SK-N-SH treated with all-trans-retinoic acid at 6 μM for 48 hours (cell line): ENCODE measurements at regions not wholly inside any gene's neighbourhood (a gene's known extent, or its start where the extent isn't known, plus 50 kb on each side); places are given as distances from the start of the nearest gene placed in this dataset.

Source experiments
- ATAC-seq: fragments of 200-7000 bp; cut with Tn5 transposase; 3 replicates; pipeline ENCODE4 v1.9.1; 2020; ENCODE audit warnings: mild to moderate bottlenecking, moderate library complexity
- ARNTL ChIP-seq: fragments of 450-650 bp; formaldehyde crosslinking; IDR thresholded peaks from 2 replicates; pipeline ENCODE4 v1.5.0; 2020; ENCODE audit warnings: low read depth, mild to moderate bottlenecking, moderate library complexity, borderline replicate concordance
- BACH2 ChIP-seq: fragments of 250-450 bp; sonication (Bioruptor Pico); IDR thresholded peaks from 2 replicates; pipeline ENCODE4 v1.9.0; 2021; ENCODE audit warnings: mild to moderate bottlenecking, borderline replicate concordance
- CSDC2 ChIP-seq: fragments of 250-450 bp; sonication (Bioruptor Pico); IDR thresholded peaks from 2 replicates; pipeline ENCODE4 v1.5.0; 2020; ENCODE audit warnings: mild to moderate bottlenecking, moderate library complexity
- ESRRG ChIP-seq: fragments of 250-450 bp; sonication (Bioruptor Pico); IDR thresholded peaks from 2 replicates; pipeline ENCODE4 v1.6.1; 2021; ENCODE audit warnings: mild to moderate bottlenecking
- GLIS3 ChIP-seq: fragments of 250-450 bp; sonication (Bioruptor Pico); IDR thresholded peaks from 2 replicates; pipeline ENCODE4 v1.5.0; 2020; ENCODE audit warnings: mild to moderate bottlenecking, moderate library complexity
- ISL1 ChIP-seq: fragments of 250-450 bp; sonication (Bioruptor Pico); IDR thresholded peaks from 2 replicates; pipeline ENCODE4 v2.1.2; 2022; ENCODE audit warnings: mild to moderate bottlenecking, moderate library complexity
- OSR1 ChIP-seq: fragments of 250-450 bp; sonication (Bioruptor Pico); IDR thresholded peaks from 2 replicates; pipeline ENCODE4 v1.8.0; 2022; ENCODE audit warnings: moderate library complexity, mild to moderate bottlenecking, inconsistent platforms
- PPARA ChIP-seq: fragments of 250-450 bp; sonication (Bioruptor Pico); IDR thresholded peaks from 2 replicates; pipeline ENCODE4 v1.5.0; 2020; ENCODE audit warnings: mild to moderate bottlenecking, borderline replicate concordance
- RARB ChIP-seq: fragments of 250-450 bp; sonication (Bioruptor Pico); IDR thresholded peaks from 2 replicates; pipeline ENCODE4 v1.8.0; 2021; ENCODE audit warnings: mild to moderate bottlenecking, moderate library complexity
- TOX ChIP-seq: fragments of 250-450 bp; sonication (Bioruptor Pico); IDR thresholded peaks from 2 replicates; pipeline ENCODE4 v1.8.0; 2021; ENCODE audit warnings: mild to moderate bottlenecking, moderate library complexity, borderline replicate concordance
- ZC3H10 ChIP-seq: fragments of 250-450 bp; sonication (Bioruptor Pico); IDR thresholded peaks from 2 replicates; pipeline ENCODE4 v1.5.1; 2021; ENCODE audit warnings: mild to moderate bottlenecking, moderate library complexity
- ZFP3 ChIP-seq: fragments of 250-450 bp; sonication (Bioruptor Pico); IDR thresholded peaks from 2 replicates; pipeline ENCODE4 v1.5.0; 2020; ENCODE audit warnings: mild to moderate bottlenecking, moderate library complexity
- ZFP30 ChIP-seq: fragments of 450-650 bp; formaldehyde crosslinking; IDR thresholded peaks from 2 replicates; pipeline ENCODE4 v1.5.0; 2022; ENCODE audit warnings: mild to moderate bottlenecking, moderate library complexity
- ZNF565 ChIP-seq: fragments of 450-650 bp; formaldehyde crosslinking; conservative IDR thresholded peaks from 2 replicates; pipeline ENCODE4 v1.5.0; 2020; ENCODE audit warnings: low read depth, mild to moderate bottlenecking, moderate library complexity
- ZNF70 ChIP-seq: fragments of 450-650 bp; formaldehyde crosslinking; IDR thresholded peaks from 2 replicates; pipeline ENCODE4 v1.5.0; 2020; ENCODE audit warnings: mild to moderate bottlenecking, moderate library complexity
- ZNF8 ChIP-seq: fragments of 450-650 bp; formaldehyde crosslinking; IDR thresholded peaks from 2 replicates; pipeline ENCODE4 v1.5.0; 2020; ENCODE audit warnings: mild to moderate bottlenecking, moderate library complexity
- TF ChIP-seq, protein P1 (sequence below): fragments of 250-450 bp; sonication (Bioruptor Pico); IDR thresholded peaks from 2 replicates; pipeline ENCODE4 v1.8.0; 2020; ENCODE audit warnings: mild to moderate bottlenecking, moderate library complexity, borderline replicate concordance
- TF ChIP-seq, protein P2 (sequence below): fragments of 250-450 bp; sonication (Bioruptor Pico); IDR thresholded peaks from 2 replicates; pipeline ENCODE4 v1.8.0; 2021; ENCODE audit warnings: low read depth, mild to moderate bottlenecking, moderate library complexity, borderline replicate concordance
- TF ChIP-seq, protein P3 (sequence below): fragments of 250-450 bp; sonication (Bioruptor Pico); IDR thresholded peaks from 2 replicates; pipeline ENCODE4 v1.5.1; 2020; ENCODE audit warnings: low read depth, mild to moderate bottlenecking, moderate library complexity
- TF ChIP-seq, protein P4 (sequence below): fragments of 250-450 bp; sonication (Bioruptor Pico); IDR thresholded peaks from 2 replicates; pipeline ENCODE4 v1.5.1; 2021; ENCODE audit warnings: mild to moderate bottlenecking, moderate library complexity
- TF ChIP-seq, protein P5 (sequence below): fragments of 250-450 bp; sonication (Bioruptor Pico); IDR thresholded peaks from 2 replicates; pipeline ENCODE4 v1.5.0; 2020; ENCODE audit warnings: mild to moderate bottlenecking, moderate library complexity

DNA sequence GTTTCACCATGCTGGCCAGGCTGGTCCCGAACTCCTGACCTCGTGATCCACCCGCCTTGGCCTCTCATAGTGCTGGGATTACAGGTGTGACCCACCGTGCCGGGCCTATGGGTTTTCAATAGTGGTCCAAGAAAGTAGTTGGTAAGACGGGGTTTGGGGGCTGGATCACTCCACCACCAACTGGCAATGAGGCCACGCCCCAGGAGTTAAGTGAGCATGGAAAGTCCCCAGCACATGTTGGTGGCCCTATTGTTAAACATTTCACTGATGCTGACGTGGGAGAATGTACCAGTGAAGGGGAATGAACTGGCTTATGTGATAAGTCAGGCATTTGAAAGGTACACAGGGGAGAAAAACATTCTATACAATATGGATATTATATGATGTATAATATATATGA, 80.4 kb downstream of the CHRD start:
- TF ChIP-seq, protein P1, sequence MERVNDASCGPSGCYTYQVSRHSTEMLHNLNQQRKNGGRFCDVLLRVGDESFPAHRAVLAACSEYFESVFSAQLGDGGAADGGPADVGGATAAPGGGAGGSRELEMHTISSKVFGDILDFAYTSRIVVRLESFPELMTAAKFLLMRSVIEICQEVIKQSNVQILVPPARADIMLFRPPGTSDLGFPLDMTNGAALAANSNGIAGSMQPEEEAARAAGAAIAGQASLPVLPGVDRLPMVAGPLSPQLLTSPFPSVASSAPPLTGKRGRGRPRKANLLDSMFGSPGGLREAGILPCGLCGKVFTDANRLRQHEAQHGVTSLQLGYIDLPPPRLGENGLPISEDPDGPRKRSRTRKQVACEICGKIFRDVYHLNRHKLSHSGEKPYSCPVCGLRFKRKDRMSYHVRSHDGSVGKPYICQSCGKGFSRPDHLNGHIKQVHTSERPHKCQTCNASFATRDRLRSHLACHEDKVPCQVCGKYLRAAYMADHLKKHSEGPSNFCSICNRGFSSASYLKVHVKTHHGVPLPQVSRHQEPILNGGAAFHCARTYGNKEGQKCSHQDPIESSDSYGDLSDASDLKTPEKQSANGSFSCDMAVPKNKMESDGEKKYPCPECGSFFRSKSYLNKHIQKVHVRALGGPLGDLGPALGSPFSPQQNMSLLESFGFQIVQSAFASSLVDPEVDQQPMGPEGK (CRISPR knock-in tag) = no peak
- TF ChIP-seq TOX (no peak), ZNF565 (CRISPR knock-in tag) (no peak), ZFP3 (CRISPR knock-in tag) (no peak), GLIS3 (CRISPR knock-in tag) (no peak), ZFP30 (CRISPR knock-in tag) (no peak), ESRRG (CRISPR knock-in tag) (no peak), BACH2 (CRISPR knock-in tag) (no peak), RARB (no peak), OSR1 (no peak), PPARA (CRISPR knock-in tag) (no peak)
- TF ChIP-seq, protein P2, sequence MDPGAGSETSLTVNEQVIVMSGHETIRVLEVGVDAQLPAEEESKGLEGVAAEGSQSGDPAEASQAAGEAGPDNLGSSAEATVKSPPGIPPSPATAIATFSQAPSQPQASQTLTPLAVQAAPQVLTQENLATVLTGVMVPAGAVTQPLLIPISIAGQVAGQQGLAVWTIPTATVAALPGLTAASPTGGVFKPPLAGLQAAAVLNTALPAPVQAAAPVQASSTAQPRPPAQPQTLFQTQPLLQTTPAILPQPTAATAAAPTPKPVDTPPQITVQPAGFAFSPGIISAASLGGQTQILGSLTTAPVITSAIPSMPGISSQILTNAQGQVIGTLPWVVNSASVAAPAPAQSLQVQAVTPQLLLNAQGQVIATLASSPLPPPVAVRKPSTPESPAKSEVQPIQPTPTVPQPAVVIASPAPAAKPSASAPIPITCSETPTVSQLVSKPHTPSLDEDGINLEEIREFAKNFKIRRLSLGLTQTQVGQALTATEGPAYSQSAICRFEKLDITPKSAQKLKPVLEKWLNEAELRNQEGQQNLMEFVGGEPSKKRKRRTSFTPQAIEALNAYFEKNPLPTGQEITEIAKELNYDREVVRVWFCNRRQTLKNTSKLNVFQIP = no peak
- ATAC-seq = no peak

DNA sequence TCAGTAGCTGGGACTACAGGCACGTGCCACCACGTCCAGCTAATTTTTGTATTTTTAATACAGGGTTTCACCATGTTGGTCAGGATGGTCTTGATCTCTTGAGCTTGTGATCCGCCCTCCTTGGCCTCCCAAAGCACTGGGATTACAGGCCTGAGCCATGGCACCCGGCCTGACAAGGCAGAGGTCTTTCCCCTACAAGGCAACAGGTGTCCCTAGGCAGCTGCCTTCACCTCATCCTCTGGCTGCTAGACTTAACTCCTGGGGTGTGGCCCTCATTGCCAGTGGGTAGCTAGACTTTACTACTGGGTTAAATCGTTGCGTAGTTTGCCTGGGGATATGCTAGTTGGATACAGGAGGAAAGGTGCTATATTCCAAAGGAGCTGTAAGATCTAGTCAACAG, 81.4 kb downstream of the CHRD start:
- no peak for ATAC-seq
- TF ChIP-seq OSR1 (no peak), BACH2 (CRISPR knock-in tag) (no peak), GLIS3 (CRISPR knock-in tag) (no peak), ARNTL (CRISPR knock-in tag) (no peak), PPARA (CRISPR knock-in tag) (no peak), TOX (no peak), ZC3H10 (no peak), RARB (no peak), ISL1 (no peak), ZNF70 (CRISPR knock-in tag) (no peak)
- TF ChIP-seq, protein P1 (CRISPR knock-in tag) = no peak
- TF ChIP-seq, protein P3, sequence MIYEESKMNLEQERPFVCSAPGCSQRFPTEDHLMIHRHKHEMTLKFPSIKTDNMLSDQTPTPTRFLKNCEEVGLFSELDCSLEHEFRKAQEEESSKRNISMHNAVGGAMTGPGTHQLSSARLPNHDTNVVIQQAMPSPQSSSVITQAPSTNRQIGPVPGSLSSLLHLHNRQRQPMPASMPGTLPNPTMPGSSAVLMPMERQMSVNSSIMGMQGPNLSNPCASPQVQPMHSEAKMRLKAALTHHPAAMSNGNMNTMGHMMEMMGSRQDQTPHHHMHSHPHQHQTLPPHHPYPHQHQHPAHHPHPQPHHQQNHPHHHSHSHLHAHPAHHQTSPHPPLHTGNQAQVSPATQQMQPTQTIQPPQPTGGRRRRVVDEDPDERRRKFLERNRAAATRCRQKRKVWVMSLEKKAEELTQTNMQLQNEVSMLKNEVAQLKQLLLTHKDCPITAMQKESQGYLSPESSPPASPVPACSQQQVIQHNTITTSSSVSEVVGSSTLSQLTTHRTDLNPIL (CRISPR knock-in tag) = no peak
- TF ChIP-seq, protein P4, sequence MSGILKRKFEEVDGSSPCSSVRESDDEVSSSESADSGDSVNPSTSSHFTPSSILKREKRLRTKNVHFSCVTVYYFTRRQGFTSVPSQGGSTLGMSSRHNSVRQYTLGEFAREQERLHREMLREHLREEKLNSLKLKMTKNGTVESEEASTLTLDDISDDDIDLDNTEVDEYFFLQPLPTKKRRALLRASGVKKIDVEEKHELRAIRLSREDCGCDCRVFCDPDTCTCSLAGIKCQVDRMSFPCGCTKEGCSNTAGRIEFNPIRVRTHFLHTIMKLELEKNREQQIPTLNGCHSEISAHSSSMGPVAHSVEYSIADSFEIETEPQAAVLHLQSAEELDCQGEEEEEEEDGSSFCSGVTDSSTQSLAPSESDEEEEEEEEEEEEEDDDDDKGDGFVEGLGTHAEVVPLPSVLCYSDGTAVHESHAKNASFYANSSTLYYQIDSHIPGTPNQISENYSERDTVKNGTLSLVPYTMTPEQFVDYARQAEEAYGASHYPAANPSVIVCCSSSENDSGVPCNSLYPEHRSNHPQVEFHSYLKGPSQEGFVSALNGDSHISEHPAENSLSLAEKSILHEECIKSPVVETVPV = no peak

DNA sequence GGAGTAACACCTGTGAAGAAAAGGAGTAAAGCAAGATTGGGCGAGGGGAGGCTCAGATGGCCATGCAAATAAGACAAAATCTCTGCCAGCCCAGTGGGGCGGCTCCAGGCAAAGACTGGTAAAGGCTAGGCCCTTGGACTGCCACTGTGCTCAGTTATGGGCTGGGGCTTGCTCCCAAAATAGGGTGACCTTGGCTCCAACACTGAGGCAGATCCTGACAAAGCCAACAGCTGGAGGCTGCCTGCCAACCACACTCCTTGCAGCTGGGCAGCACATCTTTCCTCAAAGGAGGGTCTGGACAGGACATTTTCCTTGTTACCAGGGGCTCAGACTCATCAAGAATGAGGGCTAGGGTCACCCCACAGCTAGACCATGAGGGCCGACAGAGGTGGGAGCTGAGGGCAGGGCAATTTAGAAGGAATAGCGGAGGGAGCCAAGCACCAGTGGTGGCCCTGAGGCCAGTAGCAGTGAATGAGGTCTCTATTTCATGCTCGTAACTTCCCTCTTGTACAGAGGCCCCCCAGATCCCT, 86.1 kb downstream of the CHRD start:
- no peak for ATAC-seq
- TF ChIP-seq PPARA (CRISPR knock-in tag) = no peak
- TF ChIP-seq ZFP3 (CRISPR knock-in tag) = no peak
- no peak for TF ChIP-seq BACH2 (CRISPR knock-in tag)
- no peak for TF ChIP-seq ZNF70 (CRISPR knock-in tag)
- no peak for TF ChIP-seq ZC3H10
- no peak for TF ChIP-seq ESRRG (CRISPR knock-in tag)
- TF ChIP-seq, protein P1 (CRISPR knock-in tag) = no peak
- no peak for TF ChIP-seq RARB
- no peak for TF ChIP-seq ISL1
- TF ChIP-seq, protein P5, sequence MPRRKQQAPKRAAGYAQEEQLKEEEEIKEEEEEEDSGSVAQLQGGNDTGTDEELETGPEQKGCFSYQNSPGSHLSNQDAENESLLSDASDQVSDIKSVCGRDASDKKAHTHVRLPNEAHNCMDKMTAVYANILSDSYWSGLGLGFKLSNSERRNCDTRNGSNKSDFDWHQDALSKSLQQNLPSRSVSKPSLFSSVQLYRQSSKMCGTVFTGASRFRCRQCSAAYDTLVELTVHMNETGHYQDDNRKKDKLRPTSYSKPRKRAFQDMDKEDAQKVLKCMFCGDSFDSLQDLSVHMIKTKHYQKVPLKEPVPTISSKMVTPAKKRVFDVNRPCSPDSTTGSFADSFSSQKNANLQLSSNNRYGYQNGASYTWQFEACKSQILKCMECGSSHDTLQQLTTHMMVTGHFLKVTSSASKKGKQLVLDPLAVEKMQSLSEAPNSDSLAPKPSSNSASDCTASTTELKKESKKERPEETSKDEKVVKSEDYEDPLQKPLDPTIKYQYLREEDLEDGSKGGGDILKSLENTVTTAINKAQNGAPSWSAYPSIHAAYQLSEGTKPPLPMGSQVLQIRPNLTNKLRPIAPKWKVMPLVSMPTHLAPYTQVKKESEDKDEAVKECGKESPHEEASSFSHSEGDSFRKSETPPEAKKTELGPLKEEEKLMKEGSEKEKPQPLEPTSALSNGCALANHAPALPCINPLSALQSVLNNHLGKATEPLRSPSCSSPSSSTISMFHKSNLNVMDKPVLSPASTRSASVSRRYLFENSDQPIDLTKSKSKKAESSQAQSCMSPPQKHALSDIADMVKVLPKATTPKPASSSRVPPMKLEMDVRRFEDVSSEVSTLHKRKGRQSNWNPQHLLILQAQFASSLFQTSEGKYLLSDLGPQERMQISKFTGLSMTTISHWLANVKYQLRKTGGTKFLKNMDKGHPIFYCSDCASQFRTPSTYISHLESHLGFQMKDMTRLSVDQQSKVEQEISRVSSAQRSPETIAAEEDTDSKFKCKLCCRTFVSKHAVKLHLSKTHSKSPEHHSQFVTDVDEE (CRISPR knock-in tag) = no peak
- no peak for TF ChIP-seq GLIS3 (CRISPR knock-in tag)
- no peak for TF ChIP-seq OSR1
- TF ChIP-seq, protein P2 = no peak
- TF ChIP-seq ZNF565 (CRISPR knock-in tag) = no peak
- TF ChIP-seq ZNF8 (CRISPR knock-in tag) = no peak
- TF ChIP-seq CSDC2 (CRISPR knock-in tag) = no peak
